ENCODE measurements at regions not wholly inside any gene's neighbourhood (a gene's known extent, or its start where the extent isn't known, plus 50 kb on each side); places are given as distances from the start of the nearest gene placed in this dataset.

- no peak for DNase-seq (ENCODE audit: low spot score)
Measured at GRCh38 chr1:195394567-195394966, 1213.7 kb downstream of the KCNT2 start.

GRCh38 chr1:195376190-195376589 is 1232.0 kb downstream of the KCNT2 start:
- no peak for DNase-seq (ENCODE audit: low spot score)

GRCh38 chr1:195373856-195374255 is 1234.4 kb downstream of the KCNT2 start:
- DNase-seq (ENCODE audit: low spot score) = no peak

- no peak for DNase-seq (ENCODE audit: low spot score)
Measured at GRCh38 chr1:195345149-195345548, 1263.1 kb downstream of the KCNT2 start.

GRCh38 chr1:195337646-195338045 is 1270.6 kb downstream of the KCNT2 start:
- no peak for DNase-seq (ENCODE audit: low spot score)

GRCh38 chr1:195336812-195337211 is 1271.4 kb downstream of the KCNT2 start:
- DNase-seq (ENCODE audit: low spot score) = no peak

GRCh38 chr1:195335541-195335940 is 1272.7 kb downstream of the KCNT2 start:
- DNase-seq (ENCODE audit: low spot score) = no peak

- no peak for DNase-seq (ENCODE audit: low spot score)
Measured at GRCh38 chr1:195332102-195332501, 1276.1 kb downstream of the KCNT2 start.

GRCh38 chr1:195328681-195329080 is 1279.6 kb downstream of the KCNT2 start:
- DNase-seq (ENCODE audit: low spot score) = no peak

GRCh38 chr1:195328102-195328501 is 1280.1 kb downstream of the KCNT2 start:
- DNase-seq (ENCODE audit: low spot score) = no peak

- DNase-seq (ENCODE audit: low spot score) = no peak
Measured at GRCh38 chr1:195327361-195327760, 1280.9 kb downstream of the KCNT2 start.

- no peak for DNase-seq (ENCODE audit: low spot score)
Measured at GRCh38 chr1:195326325-195326724, 1281.9 kb downstream of the KCNT2 start.

- no peak for DNase-seq (ENCODE audit: low spot score)
Measured at GRCh38 chr1:195325181-195325580, 1283.1 kb downstream of the KCNT2 start.

- DNase-seq (ENCODE audit: low spot score) = no peak
Measured at GRCh38 chr1:195306281-195306680, 1302.0 kb downstream of the KCNT2 start.

- DNase-seq (ENCODE audit: low spot score) = no peak
Measured at GRCh38 chr1:195294911-195295310, 1313.3 kb downstream of the KCNT2 start.

GRCh38 chr1:195278644-195279043 is 1329.6 kb downstream of the KCNT2 start:
- no peak for DNase-seq (ENCODE audit: low spot score)

GRCh38 chr1:195275710-195276109 is 1332.5 kb downstream of the KCNT2 start:
- DNase-seq (ENCODE audit: low spot score) = no peak

- no peak for DNase-seq (ENCODE audit: low spot score)
Measured at GRCh38 chr1:195251900-195252299, 1356.3 kb downstream of the KCNT2 start.

- DNase-seq (ENCODE audit: low spot score) = no peak
Measured at GRCh38 chr1:195243492-195243891, 1364.7 kb downstream of the KCNT2 start.

- no peak for DNase-seq (ENCODE audit: low spot score)
Measured at GRCh38 chr1:195241066-195241465, 1367.2 kb downstream of the KCNT2 start.

- no peak for DNase-seq (ENCODE audit: low spot score)
Measured at GRCh38 chr1:195238313-195238712, 1369.9 kb downstream of the KCNT2 start.

- DNase-seq (ENCODE audit: low spot score) = no peak
Measured at GRCh38 chr1:195236991-195237889, 1371.0 kb downstream of the KCNT2 start.

- DNase-seq (ENCODE audit: low spot score) = no peak
Measured at GRCh38 chr1:195218428-195219212, 1389.6 kb downstream of the KCNT2 start.
